Heart left ventricle (tissue), 16 donors: ENCODE measurements at regions not wholly inside any gene's neighbourhood (a gene's known extent, or its start where the extent isn't known, plus 50 kb on each side); places are given as distances from the start of the nearest gene placed in this dataset.

ENCODE experiments used
- ATAC-seq, 4 donors: fragments of 200-7000 bp; cut with Tn5 transposase; one replicate each; pipeline ENCODE4 v1.9.1; 2020 to 2022; ENCODE audit warnings: moderate library complexity in 4 of 4, mild to moderate bottlenecking in 3 of 4, moderate number of reproducible peaks in 1 of 4
- DNase-seq, 5 donors: peaks; one replicate each; pipeline ENCODE4 v3.0.0-alpha.2; 2020
- H3K27ac ChIP-seq, 12 donors: fragments of 200-600 bp; sonication (generic) in 4 of 12; one replicate each; pipeline versions ENCODE4 v1.5.0 to v1.8.0; 2016 to 2022; ENCODE audit warnings: mild to moderate bottlenecking in 2 of 12
- H3K27me3 ChIP-seq, 9 donors: fragments of 200-600 bp; sonication (generic) in 2 of 9; one replicate each; pipeline versions ENCODE4 v1.5.1 to v1.8.0; 2016 to 2022; ENCODE audit warnings: mild to moderate bottlenecking in 3 of 9
- H3K36me3 ChIP-seq, 9 donors: fragments of 200-600 bp; sonication (generic) in 2 of 9; one replicate each; pipeline versions ENCODE4 v1.5.0 to v1.8.0; 2018 to 2022; ENCODE audit warnings: mild to moderate bottlenecking in 2 of 9
- H3K4me1 ChIP-seq, 12 donors: fragments of 200-600 bp; sonication (generic) in 4 of 12; one replicate each; pipeline versions ENCODE4 v1.5.0 to v1.8.0; 2016 to 2022; ENCODE audit warnings: mild to moderate bottlenecking in 3 of 12
- H3K4me3 ChIP-seq, 12 donors: fragments of 200-600 bp; sonication (generic) in 4 of 12; one replicate each; pipeline versions ENCODE4 v1.5.0 to v1.8.0; 2017 to 2022; ENCODE audit warnings: mild to moderate bottlenecking in 9 of 12, moderate library complexity in 4 of 12
- H3K9me3 ChIP-seq, 12 donors: fragments of 200-600 bp; sonication (generic) in 4 of 12; one replicate each; pipeline versions ENCODE4 v1.5.0 to v1.8.0; 2016 to 2022; ENCODE audit warnings: mild to moderate bottlenecking in 1 of 12
- CTCF ChIP-seq, 12 donors: fragments of 200-600 bp; sonication (generic) in 4 of 12; IDR thresholded peaks; one replicate each; pipeline versions ENCODE4 v1.5.0 to v1.8.0; 2018 to 2022; ENCODE audit warnings: antibody characterized with exemption in 12 of 12, mild to moderate bottlenecking in 5 of 12
- POLR2A ChIP-seq, 2 donors: fragments of 450-650 bp; IDR thresholded peaks; one replicate each; pipeline ENCODE4 v1.6.1; 2017; ENCODE audit warnings: antibody characterized with exemption in 2 of 2, mild to moderate bottlenecking in 2 of 2, moderate library complexity in 2 of 2
- WGBS, 4 donors: extraction: QIAGEN DNeasy Blood & Tissue Kit in 2 of 4; methylation state at CpG; one replicate each; pipeline versions ENCODE4 v1.1.5 to v1.1.7; 2013 to 2018; 5-methylcytosine and 5-hydroxymethylcytosine counted together
- intact Hi-C, 10 donors: fragments of 100-400 bp; cut with DNase I; formaldehyde crosslinking; loops; one replicate each; pipeline versions ENCODE4 v1.11.1 to v1.14.2; 2022
- donor health status: ischemic (EF 13 %, LVEDD 7.1; RV severe dilation, severe dysfunction).
- donor health status: healthy with polysubstance abuse.
- donor health status: DM: no; HTN: yes; CAD: no.
- donor health status: DM: no; HTN: no; CAD: no.
- donor health status: ischemic (EF 25% LVEDD 6.9; RV normal size, moderate dysfunction).
- donor health status: ischemic (EF 25% LVEDD 5.7; RV mildly dilated, moderate dysfunction).
- donor health status: healthy.
- donor health status: DM: yes; HTN: yes; CAD: no.
- donor health status: ischemic (EF 35%, LVEDD 5.7; RV mildly dilated, moderate dysfunction).
- donor health status: nonischemic (EF 11% LVEDD 7.7; RV severe dilation, severe dysfunction).
- donor health status: DM: yes; HTN: yes; CAD: no.
- donor health status: PGD.
- donor health status: ischemic (EF 29% LVEDD 5.4; RV normal size, mild dysfunction).
- donor health status: nonischemic (EF 23%, LVEDD 6.1; RV moderate dilation, normal function).

- Histone ChIP-seq H3K36me3 (no peaks in the 10 kb centered on the region), H3K4me1 (no peaks in the 10 kb centered on the region), H3K27ac (no peak overlapping the region), H3K9me3 (no peaks in the 10 kb centered on the region), H3K4me3 (no peak overlapping the region), H3K27me3 (peaks cover 0 to 3% (median 0%) of the 10 kb centered on the region in 9 donors)
- TF ChIP-seq CTCF (IDR thresholded peaks at IDR 0.05), result no peak
- no peak for TF ChIP-seq POLR2A (IDR thresholded peaks at IDR 0.05)
- WGBS, 4 donors, result 86 to 92% (median 89%) methylated on average over 6 of the region's 6 CpGs
- intact Hi-C loops, result loop anchor here in 3 of 10 donors (10.0 kb wide), 1 partner anchor 860 kb away; no protein-coding TSS in a partner anchor
- DNase-seq (no peak), ATAC-seq (no peak)
Measured at GRCh38 chrX:34294665-34295064, 162.6 kb upstream of the FAM47A start.

GRCh38 chrX:34288782-34289181, 156.7 kb upstream of the FAM47A start:
- TF ChIP-seq CTCF (IDR thresholded peaks at IDR 0.05) (no peak), POLR2A (IDR thresholded peaks at IDR 0.05) (no peak)
- 19 to 33% (median 27%) methylated on average over 2 of the region's 2 CpGs for WGBS, 4 donors
- Histone ChIP-seq H3K9me3 (no peaks in the 10 kb centered on the region), H3K27me3 (peaks cover 0 to 3% (median 0%) of the 10 kb centered on the region in 9 donors), H3K36me3 (no peaks in the 10 kb centered on the region), H3K4me3 (no peak overlapping the region), H3K4me1 (no peaks in the 10 kb centered on the region), H3K27ac (no peak overlapping the region)
- DNase-seq (no peak), ATAC-seq (no peak)
- intact Hi-C loops, result no loop called here

- 59 to 72% (median 66%) methylated on average over 5 of the region's 5 CpGs for WGBS, 4 donors
- TF ChIP-seq CTCF (IDR thresholded peaks at IDR 0.05) (no peak), POLR2A (IDR thresholded peaks at IDR 0.05) (no peak)
- intact Hi-C loops, result no loop called here
- Histone ChIP-seq H3K27ac (no peak overlapping the region), H3K4me1 (no peaks in the 10 kb centered on the region), H3K9me3 (no peaks in the 10 kb centered on the region), H3K36me3 (no peaks in the 10 kb centered on the region), H3K4me3 (no peak overlapping the region), H3K27me3 (peaks cover 0 to 5% (median 0%) of the 10 kb centered on the region in 9 donors)
- DNase-seq (no peak), ATAC-seq (no peak)
Measured at GRCh38 chrX:34279866-34280560, 147.9 kb upstream of the FAM47A start.

- Histone ChIP-seq H3K27me3 (peaks cover 0 to 5% (median 0%) of the 10 kb centered on the region in 9 donors), H3K4me3 (no peak overlapping the region), H3K9me3 (no peaks in the 10 kb centered on the region), H3K27ac (no peak overlapping the region), H3K36me3 (no peaks in the 10 kb centered on the region), H3K4me1 (no peaks in the 10 kb centered on the region)
- DNase-seq (no peak), ATAC-seq (no peak)
- 0 to 11% (median 0%) methylated on average over 1 of the region's 1 CpG for WGBS, 4 donors
- intact Hi-C loops, result no loop called here
- no peak for TF ChIP-seq POLR2A (IDR thresholded peaks at IDR 0.05)
- no peak for TF ChIP-seq CTCF (IDR thresholded peaks at IDR 0.05)
Measured at GRCh38 chrX:34275699-34276098, 143.6 kb upstream of the FAM47A start.
